ENCODE measurements at regions not wholly inside any gene's neighbourhood (a gene's known extent, or its start where the extent isn't known, plus 50 kb on each side); places are given as distances from the start of the nearest gene placed in this dataset.

GRCh38 chr1:81708250-81708649, 92.5 kb upstream of the ADGRL2 start:
- no peak for TF ChIP-seq EP300 (IDR thresholded peaks at IDR 0.05)
- no peak for TF ChIP-seq CTCF (IDR thresholded peaks at IDR 0.05)
- no peak for TF ChIP-seq POLR2A (IDR thresholded peaks at IDR 0.05)

All from sigmoid colon (tissue), 4 donors.